ENCODE measurements at regions not wholly inside any gene's neighbourhood (a gene's known extent, or its start where the extent isn't known, plus 50 kb on each side); places are given as distances from the start of the nearest gene placed in this dataset.

GRCh38 chrX:33726281-33727160 lies 405.6 kb downstream of the FAM47A start:
- TF ChIP-seq CTCF (IDR thresholded peaks at IDR 0.05) (no peak), EZH2 (IDR thresholded peaks at IDR 0.05) (no peak)

Data from neural progenitor cell (in vitro differentiated cells).